HG02870 (cell line): ENCODE measurements at regions not wholly inside any gene's neighbourhood (a gene's known extent, or its start where the extent isn't known, plus 50 kb on each side); places are given as distances from the start of the nearest gene placed in this dataset.

ENCODE experiments used
- ATAC-seq: cut with Tn5 transposase; IDR thresholded peaks from one replicate; pipeline ENCODE4 v1.9.1; 2021; ENCODE audit warnings: mild to moderate bottlenecking, moderate library complexity; ENCODE audit not compliant: unreplicated experiment

- ATAC-seq, result no peak
These were observed 383.9 kb upstream of the DCN start for GRCh38 chr12:91566328-91567099.

DNA sequence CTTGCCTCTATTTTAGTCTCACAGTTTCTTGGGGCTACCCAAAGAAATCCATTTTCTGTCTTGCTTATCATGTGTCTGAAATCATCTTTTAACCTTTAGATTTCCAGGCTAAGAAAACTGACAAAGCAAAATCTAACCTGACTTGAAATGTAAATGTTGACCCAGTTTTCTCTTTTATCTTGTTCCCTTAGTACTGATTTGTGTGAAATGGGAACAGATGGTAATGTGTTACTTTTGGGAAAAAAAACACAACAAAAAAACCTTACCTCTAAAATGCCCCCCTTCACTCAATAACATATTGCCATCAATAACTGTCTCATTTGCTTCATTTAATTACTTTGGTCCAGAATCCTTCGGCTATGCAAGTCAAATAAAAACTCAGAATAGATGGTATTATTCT is 383.2 kb upstream of the DCN start:
- no peak for ATAC-seq

DNA sequence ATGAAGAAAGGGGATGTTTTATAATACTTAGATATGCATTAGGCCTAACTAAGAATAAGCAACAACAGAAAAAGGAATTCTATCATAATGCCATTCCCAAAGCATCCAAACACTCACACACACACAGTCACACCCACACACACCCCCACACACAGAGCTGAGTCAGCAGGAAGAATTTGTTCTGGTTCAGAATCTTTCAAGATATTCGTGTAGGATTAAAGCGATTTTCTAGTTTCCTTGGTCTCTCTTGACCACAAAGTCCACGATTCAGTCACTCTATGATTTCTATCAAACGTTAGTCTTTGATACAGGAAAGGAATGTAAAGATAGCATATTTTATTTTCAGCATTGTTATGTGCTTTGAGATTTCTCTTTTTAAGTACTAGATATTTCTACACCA is 382.6 kb upstream of the DCN start:
- ATAC-seq, result no peak

GRCh38 chr12:91563011-91563765 is 380.6 kb upstream of the DCN start:
- ATAC-seq, result no peak

DNA sequence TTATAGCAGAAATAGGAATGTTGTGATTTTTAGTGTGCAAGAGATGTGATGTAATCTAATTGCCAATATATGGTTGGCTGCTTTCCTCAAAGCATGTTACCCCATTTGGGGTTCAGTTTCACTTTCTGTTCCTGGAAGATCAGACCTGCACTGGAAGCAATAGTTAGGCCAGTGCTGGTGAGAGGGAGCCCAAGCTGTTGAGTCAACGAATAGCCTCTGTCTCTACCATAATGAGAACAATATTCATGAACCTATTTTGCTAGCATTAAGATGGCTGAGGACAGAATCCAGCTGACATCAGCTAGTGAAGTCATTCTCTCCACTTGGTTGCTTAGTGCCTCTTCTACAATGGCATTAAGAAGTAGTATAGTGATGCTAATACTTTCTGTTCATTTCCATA is 379.9 kb upstream of the DCN start:
- ATAC-seq, result peak; percentile 65

DNA sequence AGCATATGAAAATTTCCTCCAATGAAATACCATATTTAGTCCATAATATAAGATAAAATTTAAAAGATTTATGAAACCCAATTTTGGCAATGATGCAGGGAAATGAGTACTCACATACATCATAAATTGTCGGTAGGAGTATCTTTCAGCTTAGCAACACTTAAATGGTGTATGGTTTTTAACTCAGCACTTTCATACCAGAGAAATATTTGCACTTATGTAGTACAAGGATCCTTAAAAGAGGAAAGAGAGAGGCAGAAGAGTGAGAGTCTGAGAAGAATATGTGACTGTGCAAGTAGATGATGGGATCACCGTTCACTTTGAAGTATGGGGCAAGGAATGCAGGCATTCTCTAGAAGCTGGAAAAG is 379.3 kb upstream of the DCN start:
- ATAC-seq, result no peak

GRCh38 chr12:91561301-91561957 is 378.8 kb upstream of the DCN start:
- no peak for ATAC-seq

DNA sequence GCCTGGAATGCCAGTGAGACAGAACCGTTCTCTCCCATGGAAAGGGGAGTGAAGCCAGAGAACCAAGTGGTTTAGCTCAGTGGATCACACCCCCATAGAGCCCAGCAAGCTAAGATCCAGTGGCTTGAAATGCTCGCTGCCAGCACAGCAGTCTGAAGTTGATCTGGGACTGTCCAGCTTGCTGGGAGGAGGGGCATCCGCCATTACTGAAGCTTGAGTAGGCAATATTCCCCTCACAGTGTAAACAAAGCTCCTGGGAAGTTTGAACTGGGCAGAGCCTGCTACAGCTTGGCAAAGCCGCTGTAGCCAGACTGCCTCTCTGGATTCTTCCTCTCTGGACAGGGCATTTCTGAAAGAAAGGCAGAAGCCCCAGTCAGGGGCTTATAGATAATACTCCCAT is 374.3 kb upstream of the DCN start:
- ATAC-seq, result no peak

DNA sequence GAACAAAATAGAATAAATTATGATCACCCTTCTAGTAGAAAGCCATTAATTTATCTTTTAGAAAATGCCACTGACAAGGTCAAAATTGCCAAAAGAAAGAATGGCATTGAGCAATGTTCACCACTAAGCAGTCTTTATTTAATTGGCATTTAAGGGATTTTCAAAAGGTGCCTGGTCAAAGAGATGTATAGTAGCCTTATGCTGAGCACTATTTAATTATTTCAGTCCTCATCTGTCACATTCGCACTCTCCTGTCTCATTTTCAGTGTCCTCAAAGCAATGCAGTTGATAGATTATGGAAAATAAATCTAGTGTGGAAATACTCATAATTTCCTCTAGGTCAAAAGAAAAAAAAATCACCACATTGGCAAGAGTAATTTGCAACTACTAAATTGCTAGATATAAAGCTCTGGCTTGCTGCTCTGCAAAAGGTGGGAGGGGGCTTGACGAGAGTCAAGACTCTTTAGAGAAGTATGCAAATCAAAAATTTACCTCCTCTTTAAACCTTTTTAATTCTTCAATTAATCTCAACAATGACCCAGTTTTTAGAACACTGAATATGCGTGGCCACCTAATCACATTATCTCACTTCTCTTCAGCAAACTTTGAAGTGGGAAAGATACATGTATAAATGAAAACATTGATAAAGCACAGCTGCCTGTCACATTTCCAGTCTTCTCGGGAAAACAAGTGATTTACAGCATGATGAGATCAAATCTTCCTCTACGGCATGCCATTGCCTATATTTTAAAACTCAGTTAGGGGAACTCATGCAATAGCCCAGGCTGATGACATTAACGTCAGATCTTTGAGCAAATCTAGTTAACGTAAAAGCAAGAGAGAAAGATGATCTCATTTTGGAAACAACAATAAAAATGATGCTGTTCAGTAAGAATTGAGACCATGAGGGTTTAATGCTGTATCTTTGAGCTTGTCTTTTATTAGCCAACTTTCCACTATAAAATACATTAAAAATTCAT is 373.1 kb upstream of the DCN start:
- ATAC-seq, result no peak

- ATAC-seq, result no peak
These were observed 369.3 kb upstream of the DCN start for GRCh38 chr12:91551927-91552326.

DNA sequence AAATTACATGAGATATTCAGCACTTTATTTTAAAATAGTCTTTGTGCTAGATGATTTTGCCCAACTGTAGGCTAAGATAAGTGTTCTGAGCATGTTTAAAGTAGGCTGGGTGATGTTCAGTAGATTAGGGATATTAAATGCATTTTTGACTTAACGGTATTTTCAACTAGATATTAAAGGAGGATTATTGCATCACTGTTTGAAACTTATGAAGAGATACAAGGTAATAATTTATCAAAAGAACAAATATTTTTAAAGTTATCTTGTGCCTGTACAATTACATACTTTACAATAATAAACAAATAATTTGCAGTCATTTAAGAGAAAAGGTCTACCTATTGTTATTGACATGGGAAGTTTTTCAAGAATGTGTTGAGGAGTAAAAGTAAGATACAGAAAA is 368.6 kb upstream of the DCN start:
- ATAC-seq, result no peak

- ATAC-seq, result no peak
These were observed 360.0 kb upstream of the DCN start for GRCh38 chr12:91542666-91543065.

- no peak for ATAC-seq
These were observed 359.4 kb upstream of the DCN start for GRCh38 chr12:91542067-91542466.

DNA sequence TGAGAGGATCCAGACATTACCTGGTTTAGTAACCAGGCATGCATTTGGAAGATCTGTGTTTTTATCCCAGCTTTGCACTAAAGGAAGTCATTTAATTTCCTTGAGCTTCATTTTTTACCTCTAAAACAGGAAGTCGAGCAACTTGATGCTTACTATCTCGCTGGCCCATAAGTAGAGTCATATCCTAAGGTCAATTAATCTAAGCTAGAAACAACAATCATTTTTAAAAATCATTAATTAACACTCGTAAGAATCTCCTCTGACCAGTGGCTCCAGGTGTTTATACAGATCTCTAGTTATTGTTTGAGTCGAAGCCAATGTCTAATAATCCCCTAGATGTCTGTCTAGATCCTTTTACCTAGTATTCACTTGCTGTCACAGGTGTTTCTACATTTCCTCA is 355.8 kb upstream of the DCN start:
- ATAC-seq, result no peak

GRCh38 chr12:91533366-91533765 is 350.7 kb upstream of the DCN start:
- ATAC-seq, result no peak

GRCh38 chr12:91529829-91530228 is 347.2 kb upstream of the DCN start:
- no peak for ATAC-seq

- no peak for ATAC-seq
These were observed 341.2 kb upstream of the DCN start for GRCh38 chr12:91523831-91524230.

GRCh38 chr12:91516695-91517047 is 334.1 kb upstream of the DCN start:
- ATAC-seq, result no peak

- ATAC-seq, result no peak
These were observed 333.5 kb upstream of the DCN start for GRCh38 chr12:91515944-91516694.

GRCh38 chr12:91513313-91513712 is 330.7 kb upstream of the DCN start:
- no peak for ATAC-seq
